SKM-1 treated with dmso at 0.1 percent for 144 hours (cell line): ENCODE measurements at regions not wholly inside any gene's neighbourhood (a gene's known extent, or its start where the extent isn't known, plus 50 kb on each side); places are given as distances from the start of the nearest gene placed in this dataset.

Source experiments
- DNase-seq: peaks from one replicate; lab custom pipeline; 2025; ENCODE audit not compliant: unreplicated experiment; lab: John Stamatoyannopoulos, UW

- peak; percentile 54 for DNase-seq
Measured at GRCh38 chr5:74240783-74241750, 399.5 kb downstream of the ENC1 start.

DNA sequence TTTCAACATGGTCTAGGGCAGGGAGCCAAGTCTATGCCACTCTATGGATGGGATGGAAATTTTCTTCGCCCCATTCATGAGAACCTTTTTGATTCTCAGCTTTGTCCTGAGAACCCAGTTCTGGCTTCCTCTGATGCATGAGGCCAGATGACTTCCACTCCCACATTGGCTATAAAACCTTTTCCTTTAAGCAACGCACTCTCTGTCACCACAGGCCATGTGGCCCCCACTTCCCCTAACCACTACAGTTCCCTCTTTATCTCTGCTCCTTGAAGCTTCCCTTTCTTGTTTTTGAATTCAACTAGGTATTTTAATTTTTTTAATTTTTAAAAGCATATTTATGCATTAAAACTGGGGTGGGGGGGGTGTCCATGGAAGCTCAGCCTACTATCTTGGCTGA, 401.3 kb downstream of the ENC1 start:
- peak; percentile 89 for DNase-seq

DNA sequence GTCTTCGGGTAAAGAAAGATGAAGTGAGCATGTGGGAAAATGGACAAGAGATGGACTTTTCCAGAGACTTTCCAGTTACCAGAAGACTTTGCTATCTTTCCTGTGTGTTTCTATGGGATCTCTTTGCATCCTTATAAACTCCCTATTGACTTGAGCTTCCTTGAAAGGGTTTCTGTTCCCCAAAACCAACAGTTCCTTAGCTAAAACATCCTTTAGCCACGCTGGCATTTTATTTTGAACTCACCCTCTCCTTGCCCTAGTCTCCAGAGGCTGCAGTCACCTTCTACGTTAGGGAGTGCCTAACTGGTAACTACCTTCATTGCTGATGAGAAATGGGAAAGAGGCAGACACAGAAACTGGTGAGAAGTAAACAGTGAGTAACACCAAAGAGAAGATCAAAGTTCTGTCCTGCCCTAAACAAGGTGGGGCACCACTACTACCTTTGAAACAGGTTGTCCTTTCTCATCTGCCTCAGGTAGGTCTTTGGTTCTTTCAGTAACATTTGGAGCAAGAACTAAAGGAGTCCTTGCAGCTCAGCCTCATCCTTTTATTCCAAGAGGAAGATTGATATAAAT, 402.9 kb downstream of the ENC1 start:
- no peak for DNase-seq

- no peak for DNase-seq
Measured at GRCh38 chr5:74235552-74235951, 405.0 kb downstream of the ENC1 start.

DNA sequence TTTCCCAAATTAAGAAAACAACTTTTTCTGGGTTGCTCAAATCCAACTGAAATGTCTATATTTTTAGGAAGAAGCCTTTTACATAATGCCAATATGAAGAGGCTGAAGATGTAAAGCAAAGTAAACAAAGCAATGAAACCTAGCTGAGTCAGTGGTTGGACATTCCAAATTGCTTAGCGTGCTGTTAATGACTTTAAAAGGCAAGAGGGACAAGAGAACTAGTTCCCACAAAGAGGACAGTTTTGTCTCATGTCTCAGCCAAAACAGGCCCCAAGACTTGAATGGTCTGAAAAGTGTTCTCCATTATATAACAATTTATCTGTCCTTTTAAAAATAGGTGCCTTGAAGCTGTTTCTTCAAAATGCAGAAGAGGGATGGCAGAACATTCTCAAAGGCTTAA, 407.0 kb downstream of the ENC1 start:
- DNase-seq, result no peak

- no peak for DNase-seq
Measured at GRCh38 chr5:74233091-74233490, 407.4 kb downstream of the ENC1 start.

DNA sequence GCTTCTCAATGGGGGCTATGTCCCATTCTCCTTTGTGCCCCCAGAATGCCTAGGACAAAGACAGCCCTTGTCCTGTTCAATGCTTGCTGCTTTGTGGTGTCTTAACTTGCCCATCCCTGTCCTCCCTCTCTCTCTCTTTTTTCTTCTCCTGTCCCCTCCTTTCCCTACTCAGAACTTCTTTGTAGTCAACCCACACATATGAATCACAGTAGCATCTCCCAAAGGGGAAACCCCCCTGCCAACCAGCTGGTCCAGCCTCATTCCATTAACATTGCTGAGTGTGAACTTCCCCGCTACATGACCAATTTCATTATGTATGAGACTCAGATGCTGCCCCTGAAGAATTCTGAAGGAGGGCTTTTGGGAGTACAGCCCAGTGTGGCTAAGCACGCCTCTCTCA, 408.3 kb downstream of the ENC1 start:
- no peak for DNase-seq

DNA sequence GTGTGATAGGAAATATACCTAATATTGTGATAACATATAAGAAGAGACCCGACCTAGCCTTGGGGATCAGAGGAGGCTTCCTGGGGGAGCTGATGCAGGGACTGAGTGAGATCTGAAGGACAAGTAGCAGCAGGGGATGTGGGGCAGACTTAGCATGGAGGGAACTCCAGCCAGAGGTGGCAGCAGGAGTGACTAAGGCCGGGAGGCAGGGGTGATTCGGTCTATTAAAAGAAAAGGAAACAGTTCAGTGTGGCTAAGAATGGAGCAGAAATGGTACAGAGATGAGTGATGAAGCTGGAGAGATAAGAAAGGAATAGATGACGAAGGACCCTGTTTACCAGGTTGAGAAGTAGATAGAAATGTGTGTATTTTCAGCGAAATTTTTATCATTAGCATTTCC, 408.8 kb downstream of the ENC1 start:
- DNase-seq, result no peak

- no peak for DNase-seq
Measured at GRCh38 chr5:74226716-74227485, 413.6 kb downstream of the ENC1 start.

DNA sequence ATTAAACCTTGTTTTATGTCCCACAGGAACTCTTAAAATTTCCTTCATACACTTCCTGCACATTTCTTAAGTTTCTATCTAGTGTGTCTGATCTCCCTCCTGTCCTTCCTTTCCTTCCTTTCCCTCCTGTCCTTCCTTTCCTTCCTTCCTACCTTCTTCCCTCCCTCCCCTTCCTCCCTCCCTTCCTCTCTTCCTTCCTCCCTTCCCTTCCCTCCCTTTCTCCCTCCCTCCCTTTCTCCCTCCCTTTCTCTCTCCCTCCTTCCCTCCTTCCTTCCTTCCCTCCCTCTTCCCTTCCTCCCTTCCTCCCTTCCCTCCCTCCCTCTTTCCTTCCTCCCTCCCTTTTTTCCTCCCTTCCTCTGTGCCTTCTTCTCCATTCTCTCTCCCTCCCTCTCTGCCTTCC, 414.9 kb downstream of the ENC1 start:
- no peak for DNase-seq

DNA sequence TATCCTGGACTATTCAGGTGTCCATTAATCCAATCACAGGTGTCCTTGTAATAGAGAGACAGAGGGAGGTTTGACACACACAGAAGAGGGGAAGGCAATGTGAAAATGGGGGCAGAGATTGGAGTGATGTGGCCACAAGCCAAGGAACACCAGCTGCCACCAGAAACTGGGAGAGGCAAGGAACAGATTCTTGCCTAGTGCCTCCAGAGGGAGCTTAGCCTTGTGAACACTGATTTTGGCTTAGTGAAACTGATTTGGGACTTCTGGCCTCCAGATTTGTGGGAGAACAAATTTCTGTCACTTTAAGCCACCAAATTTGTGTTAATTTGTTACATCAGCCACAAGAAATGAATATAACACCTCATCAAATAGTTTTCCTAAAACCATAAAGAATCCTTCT, 416.2 kb downstream of the ENC1 start:
- DNase-seq, result no peak

DNA sequence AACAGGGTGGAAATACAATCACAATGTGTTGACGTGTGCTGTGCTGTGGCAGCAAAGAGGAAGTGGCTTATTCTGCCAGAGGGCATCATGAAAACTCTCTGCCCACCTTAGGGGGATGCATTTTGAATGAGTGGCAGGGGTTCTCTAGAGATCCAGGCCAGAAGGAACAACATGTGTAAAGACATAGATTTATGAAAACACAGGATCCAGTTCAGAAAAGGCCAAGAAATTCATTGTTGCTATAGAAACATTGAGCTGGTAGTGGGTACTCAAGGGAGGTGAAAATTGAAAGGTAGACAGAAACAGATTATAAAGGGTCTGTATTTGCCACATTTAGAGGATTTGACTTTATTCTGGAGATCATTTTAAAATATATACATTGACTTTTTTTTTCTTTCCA, 417.7 kb downstream of the ENC1 start:
- DNase-seq, result no peak

DNA sequence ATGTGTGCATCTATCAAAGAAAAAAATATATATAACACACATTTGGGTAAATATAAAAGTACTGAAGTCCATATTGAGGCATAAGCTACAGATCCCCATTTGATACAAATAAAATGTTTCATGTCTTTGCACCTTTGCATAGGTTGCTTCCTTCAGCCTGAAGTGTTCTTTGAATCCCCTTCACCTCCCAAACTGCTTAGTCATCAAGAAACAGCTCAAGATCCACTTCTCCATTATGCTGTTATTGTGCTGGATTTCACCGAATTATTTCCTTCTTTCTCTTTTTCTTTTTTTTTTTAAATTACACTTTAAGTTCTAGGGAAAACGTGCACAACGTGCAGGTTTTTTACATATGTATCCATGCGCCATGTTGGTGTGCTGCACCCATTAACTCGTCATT, 419.1 kb downstream of the ENC1 start:
- DNase-seq, result no peak

DNA sequence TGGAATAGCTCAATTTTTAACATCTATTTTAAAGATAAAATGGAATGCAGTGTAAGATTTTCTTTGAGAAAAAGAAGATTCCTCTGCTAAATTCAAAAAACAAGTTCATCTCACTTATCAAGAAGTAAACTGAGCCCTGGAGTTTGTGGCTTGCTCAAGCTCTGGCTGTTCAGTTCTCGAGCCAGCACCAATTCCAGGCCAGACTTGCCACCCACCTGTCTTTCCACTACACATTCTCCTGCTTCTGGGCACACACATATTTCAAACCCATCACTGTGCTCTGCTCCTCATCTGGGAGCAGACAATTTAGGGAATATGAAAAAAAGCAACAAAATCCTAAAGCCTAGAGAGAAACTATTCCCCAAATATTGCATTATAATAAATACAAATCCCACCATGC, 424.5 kb downstream of the ENC1 start:
- no peak for DNase-seq

GRCh38 chr5:74212336-74212735, 428.2 kb downstream of the ENC1 start:
- peak; percentile 20 for DNase-seq

DNA sequence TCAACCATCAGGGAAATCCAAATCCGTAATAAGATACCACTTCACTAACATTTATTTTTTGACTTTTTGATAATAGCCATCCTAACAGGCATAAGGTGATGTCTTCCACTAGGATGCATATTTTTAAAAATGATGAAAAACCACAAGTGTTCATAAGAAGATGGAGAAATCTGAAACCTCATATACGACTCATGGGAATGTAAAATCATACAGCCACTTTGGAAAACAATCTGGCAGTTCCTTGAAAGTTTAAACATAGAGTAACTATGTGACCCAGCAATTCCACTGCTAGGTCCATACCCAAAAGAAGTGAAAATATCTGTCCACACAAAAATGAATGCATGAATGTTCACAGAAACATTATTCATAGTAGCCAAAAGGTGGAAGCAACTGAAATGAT, 431.0 kb downstream of the ENC1 start:
- DNase-seq, result no peak

- DNase-seq, result no peak
Measured at GRCh38 chr5:74206579-74207550, 433.7 kb downstream of the ENC1 start.

- DNase-seq, result no peak
Measured at GRCh38 chr5:74205767-74206578, 434.6 kb downstream of the ENC1 start.

DNA sequence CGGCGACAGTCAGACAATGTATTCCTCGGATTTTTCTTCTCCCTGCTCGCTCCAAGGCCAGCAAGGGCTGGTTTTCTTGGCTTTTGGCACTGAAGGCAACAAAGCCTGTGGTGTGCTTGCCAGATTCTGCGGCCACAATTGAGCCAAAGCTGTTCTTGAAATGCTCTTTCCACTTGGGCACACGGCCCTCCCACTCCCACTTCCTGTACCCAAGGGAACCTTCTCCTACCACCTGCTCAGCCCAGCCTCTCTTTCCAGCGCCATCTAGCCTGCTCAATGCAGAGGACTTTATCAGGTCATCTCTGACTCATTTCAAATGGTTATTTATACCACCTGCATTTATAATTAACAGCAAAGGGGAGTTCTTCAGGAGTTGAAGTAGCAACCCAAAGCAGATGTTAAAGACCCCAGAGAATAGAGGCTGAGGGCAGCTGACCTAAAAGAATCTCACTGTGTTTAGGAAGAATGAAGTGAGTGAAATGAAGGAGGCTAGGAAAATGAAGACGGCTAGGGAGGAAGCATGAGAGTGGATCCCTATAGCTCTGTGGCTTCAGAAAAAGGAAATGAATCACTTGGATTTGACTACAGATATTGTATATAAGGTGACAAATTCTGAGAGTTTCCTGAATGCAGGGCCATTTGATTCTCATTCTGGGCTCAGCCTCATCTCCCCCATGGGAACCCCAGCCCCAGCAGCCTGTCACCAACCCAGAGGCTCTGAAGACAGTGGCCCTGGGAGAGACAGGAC, 439.0 kb downstream of the ENC1 start:
- no peak for DNase-seq
